H1 (cell line): ENCODE measurements at regions not wholly inside any gene's neighbourhood (a gene's known extent, or its start where the extent isn't known, plus 50 kb on each side); places are given as distances from the start of the nearest gene placed in this dataset.

Experiments used
- CTCF ChIA-PET: fragments of 300-600 bp; sonication (Branson Sonifier 250); formaldehyde crosslinking; loops from one replicate; lab custom pipeline; 2021; ENCODE audit not compliant: partially characterized antibody; lab: Charles Lee
- POLR2A ChIA-PET: fragments of 300-600 bp; sonication (Branson Sonifier 250); formaldehyde crosslinking; loops from one replicate; lab custom pipeline; 2021; ENCODE audit warnings: inconsistent platforms; ENCODE audit not compliant: partially characterized antibody; lab: Charles Lee
- DNase-seq, 2 experiments: peaks; one replicate each; pipeline versions ENCODE4 v3.0.0 to v3.0.0-alpha.2; 2010 to 2022; ENCODE audit warnings: low spot score in 2 of 2, low read depth in 1 of 2, mixed read lengths in 1 of 2
- FAIRE-seq: peaks from 2 replicates; lab custom pipeline; 2011; peaks lifted over from hg19 to GRCh38; lab: Jason Lieb, UNC
- H2AFZ ChIP-seq: 2 replicates; pipeline ENCODE4 v1.8.1; 2012; ENCODE audit warnings: low read length, inconsistent platforms
- H2AK5ac ChIP-seq: 2 replicates; pipeline ENCODE4 v1.6.1; 2013; ENCODE audit warnings: low read depth, low read length
- H2BK120ac ChIP-seq: replicated peaks from 2 replicates; pipeline ENCODE3; 2013; ENCODE audit warnings: low read depth, low read length, inconsistent platforms
- H2BK12ac ChIP-seq: 2 replicates; pipeline ENCODE4 v1.6.1; 2013; ENCODE audit warnings: low read depth, low read length
- H2BK15ac ChIP-seq: 2 replicates; pipeline ENCODE4 v1.6.1; 2013; ENCODE audit warnings: low read length
- H2BK20ac ChIP-seq: 2 replicates; pipeline ENCODE4 v1.6.1; 2013; ENCODE audit warnings: low read length
- H2BK5ac ChIP-seq: 2 replicates; pipeline ENCODE4 v1.6.1; 2013; ENCODE audit warnings: low read depth, low read length
- H3K14ac ChIP-seq: 2 replicates; pipeline ENCODE4 v1.6.1; 2013; ENCODE audit warnings: inconsistent platforms; ENCODE audit not compliant: insufficient read length
- H3K18ac ChIP-seq: 2 replicates; pipeline ENCODE4 v1.6.1; 2013; ENCODE audit warnings: low read length; ENCODE audit errors: extremely low read depth
- H3K23ac ChIP-seq: 2 replicates; pipeline ENCODE4 v1.6.1; 2013; ENCODE audit warnings: inconsistent platforms; ENCODE audit not compliant: insufficient read length
- H3K23me2 ChIP-seq: 2 replicates; pipeline ENCODE4 v1.6.1; 2013; ENCODE audit warnings: low read depth, low read length
- H3K27ac ChIP-seq: 2 replicates; pipeline ENCODE4 v1.6.1; 2011; ENCODE audit warnings: low read depth, low read length, inconsistent platforms
- H3K27me3 ChIP-seq, 4 experiments: replicated peaks in 1 of 4; 1 replicate in 1 of 4; 2 replicates in 3 of 4; pipeline versions ENCODE4 v1.6.1 to v1.8.1; 2011 to 2013; ENCODE audit warnings: low read length in 3 of 4, mild to moderate bottlenecking in 3 of 4, inconsistent platforms in 2 of 4, mixed read lengths in 2 of 4, moderate library complexity in 1 of 4; ENCODE audit not compliant: control insufficient read depth in 3 of 4, insufficient read depth in 3 of 4; ENCODE audit errors: extremely low read depth in 1 of 4
- H3K36me3 ChIP-seq, 4 experiments: 2 replicates each; pipeline versions ENCODE4 v1.6.1 to v1.8.1; 2011 to 2013; ENCODE audit warnings: mild to moderate bottlenecking in 4 of 4, low read length in 3 of 4, moderate library complexity in 2 of 4, control low read depth in 1 of 4, inconsistent platforms in 1 of 4; ENCODE audit not compliant: insufficient read depth in 4 of 4, control insufficient read depth in 2 of 4
- H3K4ac ChIP-seq: replicated peaks from 2 replicates; pipeline ENCODE3; 2013; ENCODE audit warnings: low read length, low read depth, mixed read lengths, inconsistent platforms; ENCODE audit not compliant: insufficient read length
- H3K4me1 ChIP-seq, 4 experiments: replicated peaks in 1 of 4; 1 replicate in 1 of 4; 2 replicates in 3 of 4; pipeline versions ENCODE4 v1.6.1 to v1.8.1; 2011 to 2013; ENCODE audit warnings: low read length in 3 of 4, inconsistent platforms in 2 of 4, mixed read lengths in 1 of 4; ENCODE audit not compliant: insufficient read depth in 4 of 4, control insufficient read depth in 3 of 4
- H3K4me2 ChIP-seq, 2 experiments: 2 replicates each; pipeline versions ENCODE4 v1.6.1 to v1.8.1; 2011 to 2013; ENCODE audit warnings: low read depth in 2 of 2, low read length in 2 of 2, control low read depth in 1 of 2, inconsistent platforms in 1 of 2, mild to moderate bottlenecking in 1 of 2; ENCODE audit not compliant: insufficient read depth in 1 of 2
- H3K4me3 ChIP-seq, 4 experiments: fragments of 200-600, 300-600 bp in 1 of 4; sonication (generic), shearing (Covaris generic), sonication (Bioruptor Twin) in 1 of 4; 2 replicates each; pipeline versions ENCODE4 v1.5.1 to v1.8.1; 2011 to 2016; ENCODE audit warnings: low read length in 4 of 4, low read depth in 3 of 4, control low read depth in 2 of 4, inconsistent platforms in 2 of 4, mild to moderate bottlenecking in 2 of 4, mixed read lengths in 1 of 4, moderate library complexity in 1 of 4; ENCODE audit not compliant: insufficient read depth in 2 of 4; ENCODE audit errors: extremely low read depth in 1 of 4
- H3K56ac ChIP-seq: replicated peaks from 2 replicates; pipeline ENCODE3; 2013; ENCODE audit warnings: low read depth, mild to moderate bottlenecking, mixed read lengths, low read length, inconsistent platforms; ENCODE audit not compliant: insufficient read length
- H3K79me1 ChIP-seq: 2 replicates; pipeline ENCODE4 v1.6.1; 2013; ENCODE audit warnings: low read depth, low read length, control low read depth
- H3K79me2 ChIP-seq, 2 experiments: 2 replicates each; pipeline versions ENCODE4 v1.6.1 to v1.8.1; 2012 to 2013; ENCODE audit warnings: low read length in 2 of 2, mild to moderate bottlenecking in 2 of 2, inconsistent platforms in 1 of 2; ENCODE audit not compliant: insufficient read depth in 2 of 2, control insufficient read depth in 1 of 2
- H3K9ac ChIP-seq, 4 experiments: replicated peaks in 1 of 4; 1 replicate in 1 of 4; 2 replicates in 3 of 4; pipeline versions ENCODE4 v1.6.1 to v1.8.1; 2011 to 2013; ENCODE audit warnings: low read depth in 3 of 4, low read length in 3 of 4, control low read depth in 2 of 4, mild to moderate bottlenecking in 2 of 4, moderate library complexity in 2 of 4, inconsistent platforms in 1 of 4; ENCODE audit errors: extremely low read depth in 1 of 4
- H3K9me3 ChIP-seq, 2 experiments: 2 replicates each; pipeline versions ENCODE4 v1.6.1 to v1.8.1; 2012 to 2013; ENCODE audit warnings: mild to moderate bottlenecking in 2 of 2, moderate library complexity in 2 of 2, control low read depth in 1 of 2, inconsistent platforms in 1 of 2, low read depth in 1 of 2, low read length in 1 of 2, mixed read lengths in 1 of 2; ENCODE audit not compliant: insufficient read depth in 2 of 2
- H4K20me1 ChIP-seq, 2 experiments: replicated peaks in 1 of 2; 2 replicates each; pipeline versions ENCODE3 to v1.8.1; 2011 to 2013; ENCODE audit warnings: inconsistent platforms in 2 of 2, low read length in 2 of 2, mild to moderate bottlenecking in 1 of 2; ENCODE audit not compliant: insufficient read depth in 2 of 2, control insufficient read depth in 1 of 2
- H4K5ac ChIP-seq: 2 replicates; pipeline ENCODE4 v1.6.1; 2013; ENCODE audit warnings: low read length, low read depth, mixed read lengths, inconsistent platforms; ENCODE audit not compliant: insufficient read length
- H4K8ac ChIP-seq: 2 replicates; pipeline ENCODE4 v1.8.0; 2013; ENCODE audit warnings: mild to moderate bottlenecking, moderate library complexity, low read length, inconsistent platforms; ENCODE audit not compliant: insufficient read depth; ENCODE audit errors: extremely low read depth
- H4K91ac ChIP-seq: replicated peaks from 2 replicates; pipeline ENCODE3; 2013; ENCODE audit warnings: low read length, mixed read lengths, inconsistent platforms; ENCODE audit not compliant: insufficient read length
- ASH2L ChIP-seq: fragments of 200-600, 300-600 bp; sonication (generic); IDR thresholded peaks from one replicate; pipeline ENCODE4 v1.7.1; 2017; ENCODE audit warnings: low read length
- BCL11A ChIP-seq, 2 experiments: IDR thresholded peaks; one replicate each; pipeline ENCODE4 v1.6.1; 2011; ENCODE audit warnings: low read depth in 2 of 2, low read length in 2 of 2, mild to moderate bottlenecking in 2 of 2
- EZH2 ChIP-seq: fragments of 200-600 bp; sonication (generic); IDR thresholded peaks from 2 replicates; pipeline ENCODE4 v1.7.1; 2012; ENCODE audit warnings: low read depth, mild to moderate bottlenecking, moderate library complexity, low read length, inconsistent platforms; ENCODE audit not compliant: severe bottlenecking
- JUND ChIP-seq: IDR thresholded peaks from 2 replicates; pipeline ENCODE4 v1.6.1; 2011; ENCODE audit warnings: mild to moderate bottlenecking, improper control_type of control experiment, low read length
- RAD21 ChIP-seq, 2 experiments: IDR thresholded peaks in 1 of 2; conservative IDR thresholded peaks in 1 of 2; 2 replicates each; pipeline ENCODE4 v1.6.1; 2011; ENCODE audit warnings: low read depth in 2 of 2, low read length in 2 of 2, improper control_type of control experiment in 1 of 2, inconsistent platforms in 1 of 2, mild to moderate bottlenecking in 1 of 2, moderate library complexity in 1 of 2
- RBBP5 ChIP-seq: IDR thresholded peaks from 2 replicates; pipeline ENCODE4 v1.7.1; 2012; ENCODE audit warnings: low read depth, mild to moderate bottlenecking, inconsistent platforms, low read length, moderate library complexity, borderline replicate concordance
- WGBS, 2 experiments: shearing (Covaris generic) in 1 of 2; methylation state at CpG; one replicate each; pipeline versions ENCODE4 v1.1.6 to v1.1.7; 2013 to 2015; ENCODE audit warnings: low lambda C conversion rate in 2 of 2, mixed read lengths in 2 of 2, inconsistent platforms in 1 of 2, low coverage in 1 of 2, missing lambda C conversion rate in 1 of 2; ENCODE audit not compliant: insufficient replicate concordance in 2 of 2, insufficient coverage in 1 of 2, insufficient read length in 1 of 2; ENCODE audit errors: extremely low coverage in 1 of 2, missing lambda C conversion rate in 1 of 2; 5-methylcytosine and 5-hydroxymethylcytosine counted together
- TF ChIP-seq, protein P1 (sequence below): IDR thresholded peaks from 2 replicates; pipeline ENCODE4 v1.6.1; 2011; ENCODE audit warnings: low read length, improper control_type of control experiment
- TF ChIP-seq, protein P2 (sequence below): IDR thresholded peaks from 2 replicates; pipeline ENCODE4 v1.6.1; 2012; ENCODE audit warnings: inconsistent platforms
- TF ChIP-seq, protein P3 (sequence below): IDR thresholded peaks from 2 replicates; pipeline ENCODE4 v1.6.1; 2012; ENCODE audit warnings: inconsistent platforms

DNA sequence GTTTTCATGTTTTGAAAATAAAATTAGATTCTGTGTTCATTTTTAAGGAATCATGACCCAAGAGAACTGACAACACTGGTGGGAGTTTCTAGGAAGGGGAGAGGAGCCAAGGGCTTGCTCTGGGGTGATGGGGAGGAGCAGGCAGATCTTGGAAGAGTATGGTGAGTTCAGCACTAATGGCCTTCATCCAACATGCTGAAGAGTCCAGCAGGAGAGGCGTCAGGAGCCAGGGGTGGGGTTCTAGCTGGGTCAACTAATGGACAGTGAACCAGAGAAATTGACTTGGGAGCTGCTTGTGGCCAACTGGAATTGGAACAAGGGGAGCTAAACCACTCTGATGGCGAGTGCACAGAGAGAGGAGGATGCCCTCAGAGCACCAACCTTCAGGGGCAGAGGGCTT is 107.1 kb downstream of the MRPL14 start:
- Histone ChIP-seq H3K4me1 (peaks cover 0 to 8% (median 3%) of the 10 kb centered on the region in 4 experiments; a peak in 3 of 7 replicates), H2BK20ac (no peak overlapping the region), H3K27ac (no peak overlapping the region), H2BK5ac (no peak overlapping the region), H2BK15ac (no peak overlapping the region), H3K4me3 (no peak overlapping the region), H4K91ac (no peak overlapping the region), H3K18ac (no peak overlapping the region), H3K23ac (no peak overlapping the region), H3K9me3 (no peaks in the 10 kb centered on the region), H3K27me3 (no peaks in the 10 kb centered on the region), H3K56ac (no peak overlapping the region), H3K36me3 (no peaks in the 10 kb centered on the region), H4K5ac (no peak overlapping the region), H3K79me2 (no peaks in the 10 kb centered on the region), H2BK120ac (no peak overlapping the region), H3K4me2 (no peak overlapping the region), H3K79me1 (no peaks in the 10 kb centered on the region), H3K9ac (no peak overlapping the region), H3K14ac (no peak overlapping the region), H3K4ac (no peak overlapping the region), H2AFZ (no peak overlapping the region), H3K23me2 (no peaks in the 10 kb centered on the region), H4K8ac (no peak overlapping the region), H2BK12ac (no peak overlapping the region), H2AK5ac (no peak overlapping the region), H4K20me1 (no peaks in the 10 kb centered on the region)
- FAIRE-seq: no peak
- CTCF ChIA-PET: interaction anchor here (0.5 to 2.9 kb wide), 6 partner anchors 15 to 73 kb away, joined by 3 to 15 read pairs (median 5); no protein-coding TSS in a partner anchor
- POLR2A ChIA-PET: interaction anchor here (1.2 kb wide), 1 partner anchor 9 kb away, joined by 3 read pairs; no protein-coding TSS in a partner anchor
- WGBS, 2 experiments: 77% methylated on average over 2 of the region's 2 CpGs; no CpG with 5 or more reads in 1 of the 2 experiments
- no peak for DNase-seq
- TF ChIP-seq, protein P1, sequence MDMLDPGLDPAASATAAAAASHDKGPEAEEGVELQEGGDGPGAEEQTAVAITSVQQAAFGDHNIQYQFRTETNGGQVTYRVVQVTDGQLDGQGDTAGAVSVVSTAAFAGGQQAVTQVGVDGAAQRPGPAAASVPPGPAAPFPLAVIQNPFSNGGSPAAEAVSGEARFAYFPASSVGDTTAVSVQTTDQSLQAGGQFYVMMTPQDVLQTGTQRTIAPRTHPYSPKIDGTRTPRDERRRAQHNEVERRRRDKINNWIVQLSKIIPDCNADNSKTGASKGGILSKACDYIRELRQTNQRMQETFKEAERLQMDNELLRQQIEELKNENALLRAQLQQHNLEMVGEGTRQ: no peak
- TF ChIP-seq ASH2L: no peak
- no peak for TF ChIP-seq JUND
- no peak for TF ChIP-seq RBBP5
- TF ChIP-seq, protein P2, sequence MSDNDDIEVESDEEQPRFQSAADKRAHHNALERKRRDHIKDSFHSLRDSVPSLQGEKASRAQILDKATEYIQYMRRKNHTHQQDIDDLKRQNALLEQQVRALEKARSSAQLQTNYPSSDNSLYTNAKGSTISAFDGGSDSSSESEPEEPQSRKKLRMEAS: no peak
- TF ChIP-seq, protein P3, sequence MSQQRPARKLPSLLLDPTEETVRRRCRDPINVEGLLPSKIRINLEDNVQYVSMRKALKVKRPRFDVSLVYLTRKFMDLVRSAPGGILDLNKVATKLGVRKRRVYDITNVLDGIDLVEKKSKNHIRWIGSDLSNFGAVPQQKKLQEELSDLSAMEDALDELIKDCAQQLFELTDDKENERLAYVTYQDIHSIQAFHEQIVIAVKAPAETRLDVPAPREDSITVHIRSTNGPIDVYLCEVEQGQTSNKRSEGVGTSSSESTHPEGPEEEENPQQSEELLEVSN: no peak
- TF ChIP-seq RAD21 (IDR thresholded peaks at IDR 0.05 in 1 of 2, conservative IDR thresholded peaks at IDR 0.05 in 1 of 2; ENCODE audit: low read depth in 2 of 2, low read length in 2 of 2): no peak
- no peak for TF ChIP-seq BCL11A (IDR thresholded peaks at IDR 0.05; ENCODE audit: low read depth in 2 of 2, low read length in 2 of 2)
- no peak for TF ChIP-seq EZH2
